HG02884 (cell line): ENCODE measurements at regions not wholly inside any gene's neighbourhood (a gene's known extent, or its start where the extent isn't known, plus 50 kb on each side); places are given as distances from the start of the nearest gene placed in this dataset.

ENCODE experiments used
- ATAC-seq: cut with Tn5 transposase; IDR thresholded peaks from one replicate; pipeline ENCODE4 v1.9.1; 2021; ENCODE audit warnings: mild to moderate bottlenecking, moderate library complexity; ENCODE audit not compliant: unreplicated experiment

DNA sequence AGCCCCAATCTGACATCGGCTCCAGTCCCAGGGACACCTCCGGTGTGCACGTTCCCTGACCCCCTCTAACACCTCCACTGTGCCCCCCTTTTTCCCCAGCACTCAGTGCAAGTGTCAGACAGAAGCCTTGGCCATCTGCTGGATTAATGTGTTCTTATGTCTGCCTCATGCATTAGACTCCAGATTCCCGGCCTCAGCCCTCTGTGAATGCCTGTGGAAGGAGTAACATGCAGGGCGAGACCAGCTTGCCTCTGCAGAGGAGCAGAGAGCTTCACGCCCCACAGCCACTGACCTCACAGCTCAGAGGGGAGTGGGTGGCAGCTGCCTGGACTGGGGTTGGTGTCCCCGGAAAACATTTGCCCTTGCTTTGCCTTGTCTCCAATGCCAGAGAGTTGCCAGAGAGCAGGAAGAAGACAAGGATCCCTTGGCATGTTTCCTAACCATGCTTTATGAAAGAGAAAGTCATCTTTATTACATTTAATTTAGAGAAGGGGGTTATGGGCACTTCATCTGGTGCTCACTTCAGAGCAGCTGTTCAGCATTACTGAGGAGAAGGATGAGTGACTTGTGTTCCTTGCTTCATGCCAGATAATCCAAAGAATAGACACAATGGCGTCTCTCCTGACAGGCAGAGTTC lies 91.6 kb upstream of the CXCL12 start:
- ATAC-seq: no peak

DNA sequence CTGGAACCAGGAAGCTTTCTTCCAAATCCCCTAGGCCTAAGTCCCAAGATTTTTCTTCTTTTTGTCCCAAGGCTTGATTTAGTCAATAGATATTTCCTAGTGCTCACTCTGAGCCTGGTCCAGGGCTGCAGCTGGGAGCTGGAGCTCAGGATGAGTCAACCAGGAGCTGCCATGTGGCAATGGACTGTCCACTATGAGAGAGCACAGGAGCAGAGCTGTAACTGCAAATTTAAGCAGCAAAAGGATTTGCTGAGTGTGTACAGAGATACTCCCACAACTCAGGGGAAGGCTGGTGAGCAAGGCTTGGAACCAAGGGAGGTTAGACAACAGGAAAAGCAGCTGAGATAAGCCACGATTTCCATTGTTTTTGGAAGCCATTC lies 92.1 kb upstream of the CXCL12 start:
- ATAC-seq: no peak

DNA sequence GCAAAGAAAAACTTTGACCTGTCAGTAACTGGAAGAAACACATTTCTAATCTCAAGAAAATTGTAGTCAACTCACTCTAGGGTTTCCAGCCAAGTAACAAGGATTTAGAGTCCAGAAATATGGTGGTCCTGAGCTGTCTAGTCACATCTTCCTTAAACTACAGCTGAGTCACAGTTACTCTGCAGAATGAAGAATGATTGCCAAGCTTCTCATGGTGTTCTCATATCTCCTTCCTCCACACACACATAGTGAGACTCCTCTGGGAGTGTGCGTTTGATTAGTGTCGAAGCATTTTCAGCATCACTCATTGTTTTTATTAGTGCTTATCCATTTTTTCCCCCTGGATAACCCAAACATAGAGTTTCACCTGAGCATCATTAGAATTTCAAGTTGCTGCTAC lies 93.1 kb upstream of the CXCL12 start:
- no peak for ATAC-seq

DNA sequence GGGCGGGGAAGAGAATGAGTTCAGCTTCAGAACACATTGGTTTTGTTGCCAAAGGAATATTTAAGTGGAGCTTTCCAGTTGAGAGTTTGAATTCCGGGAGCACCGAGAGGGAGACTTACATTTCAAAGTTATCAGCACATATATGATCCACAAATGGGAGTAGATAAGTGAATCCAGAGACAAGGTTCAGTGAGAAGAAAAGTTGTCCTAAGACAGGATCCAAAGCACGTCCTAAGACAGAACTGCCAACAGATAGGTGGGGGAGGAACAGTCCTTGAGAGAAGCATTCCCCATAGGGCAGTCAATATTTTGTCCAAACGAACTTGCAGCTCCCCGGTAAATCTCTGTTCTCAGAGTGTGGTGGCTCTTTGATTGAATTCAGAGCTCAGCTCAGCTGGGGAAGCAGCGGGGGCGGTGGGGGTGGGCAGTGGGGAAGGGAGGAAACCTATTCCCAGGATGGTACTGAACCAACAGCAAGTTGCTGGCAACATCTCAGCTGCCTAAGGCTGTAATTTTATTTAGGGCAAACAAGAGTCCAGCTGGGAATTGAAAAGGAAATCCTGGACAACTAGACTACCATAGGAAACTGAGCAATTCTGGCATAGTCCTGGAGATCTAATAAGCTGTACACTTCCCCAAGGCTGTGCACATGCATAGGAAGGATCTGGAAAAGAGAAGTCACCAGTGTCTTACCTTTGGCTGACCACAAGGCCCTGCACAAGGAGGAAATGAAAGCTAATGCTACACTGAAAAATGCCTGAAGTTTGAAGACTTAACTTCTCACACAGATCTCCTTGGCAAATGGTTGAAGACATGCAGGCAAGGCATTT lies 94.2 kb upstream of the CXCL12 start:
- no peak for ATAC-seq

DNA sequence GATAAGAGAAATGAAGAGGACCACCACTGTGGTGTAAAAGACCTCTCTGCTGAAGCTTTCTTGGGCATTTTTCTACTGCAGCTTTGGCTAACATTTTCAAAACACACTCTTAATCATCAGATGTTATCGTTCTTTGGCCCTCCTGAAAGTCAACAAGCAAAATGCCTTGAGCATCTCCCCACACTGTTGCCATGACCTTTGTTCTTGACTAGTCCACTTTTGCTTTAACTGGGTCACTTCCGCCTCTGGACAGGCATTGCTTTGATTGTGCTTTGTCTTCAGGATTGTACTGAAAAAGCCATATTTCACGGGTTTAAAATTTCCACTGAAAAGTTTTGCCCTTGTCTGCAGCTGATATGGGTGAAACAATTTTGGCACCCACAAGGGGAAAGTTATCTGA lies 107.8 kb upstream of the CXCL12 start:
- ATAC-seq: no peak

DNA sequence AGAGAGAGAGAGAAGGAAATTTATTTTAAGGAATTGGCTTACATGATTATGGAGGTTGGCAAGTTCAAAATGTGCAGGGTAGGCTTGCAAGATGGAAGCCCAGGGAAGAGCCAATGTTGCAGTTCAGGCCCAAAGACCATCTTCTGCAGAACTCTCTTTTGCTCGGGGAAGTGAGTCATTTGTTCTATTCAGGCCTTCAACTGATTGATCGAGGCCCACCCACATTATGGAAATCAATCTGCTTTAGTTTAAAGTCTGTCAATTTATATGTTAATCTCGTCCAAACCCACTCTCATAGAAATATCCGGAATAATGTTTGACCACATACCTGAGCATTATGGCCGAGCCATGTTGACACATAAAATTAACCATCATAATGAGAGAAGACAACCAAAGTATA lies 113.3 kb upstream of the CXCL12 start:
- no peak for ATAC-seq

DNA sequence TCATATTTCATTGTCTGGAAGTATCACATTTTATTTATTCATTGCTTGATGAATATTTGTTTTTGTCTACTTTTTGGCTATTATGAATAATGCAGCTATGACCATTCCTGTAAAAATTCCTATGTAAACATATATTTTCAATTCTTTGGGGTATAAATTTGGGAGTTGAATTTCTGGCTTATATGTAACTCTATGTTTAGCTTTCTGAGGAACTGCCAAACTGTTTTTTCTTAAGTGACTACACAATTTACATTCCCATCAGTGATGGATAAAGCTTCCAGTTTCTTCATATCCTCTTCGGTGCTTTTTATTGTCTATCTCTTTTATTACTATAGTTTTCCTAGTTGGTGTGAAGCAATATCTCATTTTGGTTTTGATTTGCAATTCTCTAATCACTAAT lies 115.6 kb upstream of the CXCL12 start:
- ATAC-seq: no peak

DNA sequence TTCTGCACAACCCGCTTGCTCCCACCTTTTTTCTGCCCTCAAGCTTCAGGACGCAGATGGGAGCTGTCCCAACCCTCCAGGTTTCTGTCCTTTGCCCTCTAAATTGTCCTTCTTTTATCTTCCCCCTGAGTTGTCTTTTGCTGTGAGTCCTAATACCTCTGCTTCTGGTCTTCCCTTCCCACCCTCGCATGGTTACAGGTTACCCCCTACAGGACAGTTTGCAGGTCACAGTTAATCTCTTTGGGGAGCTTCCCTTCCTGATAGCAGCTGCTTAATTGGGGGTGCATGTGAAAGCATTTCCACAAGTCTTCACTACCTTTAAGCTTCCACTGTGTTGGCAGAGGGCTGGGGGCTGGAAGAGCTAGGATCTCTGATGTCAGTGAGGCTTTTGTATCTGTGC lies 121.5 kb upstream of the CXCL12 start:
- no peak for ATAC-seq

DNA sequence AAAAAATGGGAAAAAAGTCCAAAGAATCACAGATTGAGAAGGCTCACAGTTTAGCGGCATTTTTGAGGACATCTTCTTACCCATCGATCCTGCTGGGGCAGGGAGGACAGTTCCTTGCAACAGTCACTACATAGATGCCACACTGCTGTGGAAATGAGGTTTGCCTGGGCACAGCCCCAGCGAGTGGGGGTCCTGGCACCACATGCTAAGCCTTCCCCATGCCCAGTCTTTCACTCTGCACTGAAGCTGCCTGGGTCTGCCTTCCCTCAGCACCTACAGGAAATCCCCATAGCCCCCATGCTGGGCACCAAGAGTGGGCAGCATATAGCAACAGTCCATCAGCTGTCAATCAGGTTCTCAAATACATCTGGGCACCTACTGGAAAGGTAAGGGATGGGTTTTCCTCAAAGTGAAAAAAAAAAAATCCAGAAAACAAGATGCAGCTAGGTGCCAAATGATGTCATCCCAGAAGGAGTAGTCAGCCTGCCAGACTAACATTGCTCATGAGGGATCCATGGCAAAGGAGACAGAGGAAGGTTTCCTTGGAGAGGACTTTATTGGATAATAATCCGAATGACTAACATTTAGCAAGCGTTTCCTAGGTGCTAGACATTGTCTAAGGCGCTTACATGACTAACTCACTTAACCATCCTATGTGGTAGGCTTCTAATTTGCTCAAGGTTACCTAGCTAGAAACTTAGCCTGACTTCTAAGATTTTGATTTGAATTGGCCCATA lies 125.7 kb upstream of the CXCL12 start:
- ATAC-seq: no peak

DNA sequence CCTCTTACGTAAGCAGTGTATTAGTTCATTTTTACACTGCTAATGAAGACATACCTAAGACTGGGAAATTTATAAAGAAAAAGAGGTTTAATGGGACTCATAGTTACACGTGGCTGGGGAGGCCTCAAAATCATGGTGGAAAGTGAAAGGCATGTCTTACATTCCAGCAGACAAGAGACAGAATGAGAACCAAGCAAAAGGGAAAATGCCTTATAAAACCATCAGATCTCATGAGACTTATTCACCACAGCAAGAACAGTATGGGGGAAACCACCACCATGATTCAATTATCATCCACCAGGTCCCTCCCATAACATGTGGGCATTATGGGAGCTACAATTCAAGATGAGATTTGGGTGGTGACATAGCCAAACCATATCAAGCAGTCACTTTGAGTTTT lies 126.3 kb upstream of the CXCL12 start:
- ATAC-seq: no peak

DNA sequence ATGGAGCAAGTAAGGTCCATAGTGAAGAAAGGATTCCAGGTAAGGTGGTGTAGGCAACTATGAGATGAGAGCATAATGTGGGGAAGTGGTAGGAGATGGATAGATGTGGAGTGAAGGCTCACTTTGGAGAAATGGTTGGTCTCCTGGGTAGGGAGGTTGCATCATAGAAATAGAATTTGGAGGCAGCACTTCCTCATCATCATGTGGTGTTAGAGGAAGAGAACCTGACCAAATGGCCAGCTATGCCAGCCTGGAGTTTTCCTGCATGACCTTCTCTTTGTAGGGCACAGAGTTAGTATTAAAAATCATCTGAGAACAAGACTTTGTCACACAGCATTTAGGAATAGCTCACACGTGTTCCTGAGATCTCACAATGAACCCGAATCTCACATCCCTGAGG lies 126.7 kb upstream of the CXCL12 start:
- no peak for ATAC-seq

DNA sequence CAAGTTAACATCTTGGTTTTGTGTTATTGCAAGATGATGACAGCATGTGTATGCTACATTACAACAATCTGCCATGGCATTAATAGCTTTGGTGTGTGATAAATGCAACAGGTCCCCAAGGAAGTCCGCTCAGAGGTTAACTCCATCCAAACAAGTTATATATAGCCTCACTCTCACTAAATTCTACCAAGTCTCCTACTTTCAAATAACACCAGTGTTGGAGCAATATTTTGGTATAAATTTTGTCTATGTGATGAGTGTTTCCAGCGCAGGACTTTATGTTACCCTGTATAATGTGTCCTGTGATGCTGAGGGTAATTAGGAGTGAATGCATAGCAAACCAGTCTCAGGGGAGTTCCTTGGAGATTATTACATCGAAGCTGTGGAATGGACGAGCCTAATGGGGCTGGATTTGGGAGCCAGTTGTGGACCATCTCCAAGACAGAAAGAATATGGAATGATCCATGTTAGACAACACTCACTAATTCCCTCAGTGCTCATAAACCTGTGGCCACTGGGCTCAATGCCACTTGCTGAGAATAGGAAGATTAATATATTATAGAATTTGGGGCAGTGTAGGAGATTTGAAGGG lies 127.6 kb upstream of the CXCL12 start:
- no peak for ATAC-seq

DNA sequence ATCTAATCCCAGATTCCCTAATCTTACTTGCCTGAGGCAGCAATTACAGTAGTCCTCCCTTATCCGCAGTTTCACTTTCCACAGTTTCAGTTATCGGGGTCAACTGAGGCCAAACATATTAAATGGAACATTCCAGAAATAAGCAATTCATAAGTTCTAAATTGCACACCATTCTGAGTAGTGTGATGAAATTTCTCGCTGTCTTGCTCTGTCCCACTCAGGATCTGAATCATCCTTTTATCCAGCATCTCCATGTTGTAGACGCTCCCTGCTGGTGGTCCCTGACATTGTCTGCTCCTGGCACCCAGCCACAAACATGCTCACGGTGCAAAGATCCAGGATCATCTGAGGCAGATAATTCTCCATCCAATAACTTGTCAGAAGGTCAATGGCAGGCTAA lies 128.7 kb upstream of the CXCL12 start:
- no peak for ATAC-seq

DNA sequence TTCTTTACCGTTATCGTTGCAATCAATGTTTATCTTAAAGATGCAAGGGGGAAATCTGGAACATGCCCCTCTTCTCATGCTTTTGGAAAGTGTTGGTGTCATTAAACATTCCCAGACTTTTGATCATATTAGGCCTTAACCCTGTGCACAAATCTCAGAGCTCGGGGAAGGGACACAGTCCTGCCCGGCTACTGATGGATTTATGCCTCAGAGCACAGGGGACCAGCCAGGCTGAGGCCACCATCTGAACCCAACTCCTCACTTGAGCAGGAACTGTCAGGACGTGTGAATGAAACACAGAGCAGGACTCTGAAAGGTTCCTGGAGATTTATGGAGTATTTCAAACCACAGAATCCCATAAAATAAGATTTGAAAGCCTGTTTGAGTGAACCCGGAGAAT lies 132.0 kb upstream of the CXCL12 start:
- no peak for ATAC-seq

DNA sequence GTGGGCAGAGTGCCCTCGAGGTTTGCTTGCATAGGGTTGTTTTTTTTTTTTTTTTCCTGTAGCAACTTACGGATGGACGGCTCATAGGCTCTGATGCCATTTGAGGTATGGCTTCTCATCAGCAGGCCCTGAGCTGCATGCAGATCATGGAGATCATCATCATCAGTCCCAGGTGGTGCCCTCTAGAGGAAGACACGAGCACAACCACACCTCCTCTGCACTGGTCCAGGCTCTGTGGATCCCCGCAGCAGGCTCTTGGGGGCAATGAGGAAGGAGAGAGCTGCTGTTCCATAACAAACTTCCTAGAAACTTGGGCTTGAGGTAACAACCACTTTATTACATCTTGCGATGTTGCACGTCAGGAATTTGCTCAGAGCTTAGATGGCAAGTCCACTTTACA lies 132.7 kb upstream of the CXCL12 start:
- no peak for ATAC-seq

DNA sequence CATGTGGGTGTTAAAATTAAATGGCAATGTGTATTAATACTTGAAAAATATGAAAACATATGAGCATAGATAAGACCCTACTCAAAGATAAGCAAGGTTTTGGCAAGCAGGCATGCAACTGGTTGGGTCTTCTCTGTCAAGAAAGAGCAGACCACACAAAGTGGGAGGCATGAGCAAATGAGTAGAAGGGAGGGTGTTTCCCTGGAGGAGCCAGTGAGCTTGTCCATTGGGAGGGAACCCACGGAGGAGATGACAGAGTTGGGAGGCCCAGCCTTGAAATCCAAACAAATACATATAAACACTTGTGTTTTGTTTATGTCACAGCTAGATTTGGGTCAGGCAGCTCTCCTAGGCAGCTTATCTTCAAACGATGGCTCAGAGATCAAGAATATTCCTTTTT lies 134.5 kb upstream of the CXCL12 start:
- ATAC-seq: no peak

DNA sequence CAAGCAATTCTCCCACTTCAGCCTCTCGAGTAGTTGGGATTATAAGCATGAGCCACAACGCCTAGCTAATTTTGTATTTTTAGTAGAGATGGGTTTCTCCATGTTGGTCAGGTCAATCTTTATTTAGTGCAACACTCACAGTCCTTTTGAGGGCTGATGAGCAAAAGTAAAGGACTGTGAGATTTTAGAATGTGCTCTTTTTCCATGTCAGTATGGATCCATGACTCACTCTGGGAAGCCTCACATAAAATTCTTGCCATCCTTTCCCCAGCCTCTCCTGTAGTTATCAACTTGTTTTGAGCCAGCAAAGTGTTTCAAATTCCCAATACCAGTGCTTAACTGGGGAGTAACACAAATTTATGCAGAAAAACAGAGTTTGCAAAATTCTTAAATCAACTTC lies 135.8 kb upstream of the CXCL12 start:
- no peak for ATAC-seq

DNA sequence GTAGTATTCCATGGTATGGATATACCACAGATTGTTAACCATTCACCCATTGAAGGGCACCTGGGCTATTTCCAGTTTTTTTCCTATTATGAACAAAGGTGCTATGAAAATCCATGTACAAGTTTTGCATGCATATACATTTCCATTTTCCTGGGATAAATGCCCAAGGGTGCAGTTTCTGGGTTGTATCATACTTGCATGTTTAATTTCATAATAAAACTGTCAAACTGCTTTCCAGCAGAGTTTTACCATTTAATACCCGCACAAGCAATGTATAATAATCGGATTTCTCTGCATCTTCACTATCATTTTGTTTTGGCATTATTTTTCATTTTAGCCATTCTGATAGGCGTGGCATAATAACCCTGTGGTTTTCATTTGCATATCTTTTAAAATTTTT lies 154.3 kb upstream of the CXCL12 start:
- no peak for ATAC-seq

DNA sequence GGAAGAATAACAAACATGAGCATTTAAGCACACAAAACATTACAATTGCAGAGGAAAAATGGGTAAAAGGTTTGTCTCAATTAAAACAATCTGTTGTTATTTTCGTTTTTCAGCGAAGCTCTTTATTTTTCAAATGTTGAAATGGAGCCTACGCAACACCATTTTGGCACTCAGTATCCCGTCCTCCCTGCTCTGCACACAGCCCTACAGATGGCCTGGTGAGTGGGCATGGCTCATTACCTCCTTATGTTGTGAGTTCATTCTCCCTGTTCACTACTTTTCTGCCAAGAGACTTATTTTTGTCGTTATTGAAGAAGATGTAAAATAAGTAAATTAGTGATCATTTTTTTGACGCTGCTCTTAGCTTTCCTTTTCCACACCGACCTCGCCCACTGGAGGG lies 167.8 kb upstream of the CXCL12 start:
- ATAC-seq: no peak

DNA sequence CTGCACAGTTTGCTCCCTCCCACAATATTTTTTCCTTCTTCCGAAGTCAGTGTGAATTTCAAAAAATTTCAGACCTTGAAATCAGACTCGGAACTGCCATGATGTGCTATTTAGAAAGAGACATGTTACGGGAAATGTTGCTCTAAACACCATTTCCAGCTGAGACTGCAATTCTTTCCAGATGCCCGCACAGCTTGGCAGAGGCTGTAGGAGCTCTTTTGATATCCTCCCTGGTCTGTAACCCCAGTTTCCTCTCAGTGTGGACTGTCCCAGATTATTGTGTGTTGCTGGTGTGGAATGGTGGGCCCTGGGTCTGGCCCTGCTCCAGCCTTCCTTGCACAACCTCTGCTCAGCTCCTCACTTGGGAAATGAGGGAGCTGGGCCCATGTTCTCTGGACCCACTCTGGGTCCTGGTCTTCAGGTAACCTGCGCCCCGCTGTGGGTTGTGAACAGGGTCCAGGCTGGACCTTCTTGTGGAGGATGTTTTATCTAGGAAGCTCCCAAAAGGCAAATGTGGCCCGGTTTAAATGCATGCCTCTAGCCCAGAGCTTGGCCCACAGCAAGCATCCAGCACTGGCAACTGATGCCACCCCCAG lies 172.8 kb upstream of the CXCL12 start:
- ATAC-seq: no peak

DNA sequence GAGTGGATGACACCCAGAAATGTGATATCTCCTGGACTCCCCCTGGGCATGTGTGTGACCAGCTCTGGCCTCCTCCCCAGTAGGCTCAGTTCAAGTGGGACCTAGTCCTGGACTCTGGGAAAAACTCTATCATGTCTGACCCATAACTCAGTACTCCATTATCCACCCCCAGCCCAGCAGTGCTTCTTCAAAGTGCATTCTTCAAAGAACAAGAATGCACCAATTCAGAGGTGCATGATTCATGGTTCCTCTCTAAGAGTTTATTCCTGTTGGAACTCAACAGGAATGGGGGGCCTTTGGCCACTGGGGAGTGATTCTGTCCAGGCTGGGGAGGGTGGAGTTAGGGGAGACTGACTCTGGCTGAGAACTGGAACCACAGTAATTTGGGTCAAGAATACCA lies 173.6 kb upstream of the CXCL12 start:
- ATAC-seq: no peak
